OCI-LY1 (cell line): ENCODE measurements at regions not wholly inside any gene's neighbourhood (a gene's known extent, or its start where the extent isn't known, plus 50 kb on each side); places are given as distances from the start of the nearest gene placed in this dataset.
"Not testable (repeated sequence)": the region's sequence is repeated elsewhere in the genome, so short reads cannot be mapped to it uniquely, and the experiment has no call there.

Experiments used
- H2AFZ ChIP-seq: fragments of 200-600 bp; sonication (generic), shearing (Covaris generic); 2 replicates; pipeline ENCODE4 v1.6.0; 2014; ENCODE audit warnings: antibody characterized with exemption, mild to moderate bottlenecking, low read length
- H3F3A ChIP-seq: fragments of 200-600 bp; sonication (generic), shearing (Covaris generic); 2 replicates; pipeline ENCODE4 v1.6.0; 2014; ENCODE audit warnings: mild to moderate bottlenecking, antibody characterized with exemption, low read length, moderate library complexity; ENCODE audit not compliant: insufficient read depth
- H3K27ac ChIP-seq: fragments of 200-600 bp; sonication (generic); 2 replicates; pipeline ENCODE4 v1.5.1; 2014; ENCODE audit warnings: low read length, mixed run types, mild to moderate bottlenecking, low read depth; ENCODE audit not compliant: poor library complexity, severe bottlenecking
- H3K27me3 ChIP-seq: fragments of 200-600 bp; sonication (generic); 2 replicates; pipeline ENCODE4 v1.6.0; 2014; ENCODE audit warnings: antibody characterized with exemption, mild to moderate bottlenecking, low read length, moderate library complexity; ENCODE audit not compliant: insufficient read depth
- H3K36me3 ChIP-seq: fragments of 200-600 bp; sonication (generic); 2 replicates; pipeline ENCODE4 v1.6.1; 2014; ENCODE audit warnings: mild to moderate bottlenecking, antibody characterized with exemption, low read length, moderate library complexity, mixed read lengths; ENCODE audit not compliant: insufficient read depth
- H3K4me1 ChIP-seq: fragments of 200-600 bp; sonication (generic); 2 replicates; pipeline ENCODE4 v1.5.1; 2014; ENCODE audit warnings: mild to moderate bottlenecking, low read length, moderate library complexity; ENCODE audit not compliant: insufficient read depth, severe bottlenecking
- H3K4me2 ChIP-seq: fragments of 200-600 bp; sonication (generic), shearing (Covaris generic); 2 replicates; pipeline ENCODE4 v1.6.1; 2014; ENCODE audit warnings: low read length
- H3K4me3 ChIP-seq: fragments of 200-600 bp; sonication (generic); 2 replicates; pipeline ENCODE4 v1.5.1; 2014; ENCODE audit warnings: low read length, low read depth, mild to moderate bottlenecking, mixed read lengths; ENCODE audit not compliant: poor library complexity, severe bottlenecking
- H3K79me2 ChIP-seq: fragments of 200-600 bp; shearing (Covaris generic); 2 replicates; pipeline ENCODE4 v1.6.1; 2016; ENCODE audit warnings: mixed run types, low read length, mixed read lengths; ENCODE audit not compliant: insufficient read depth
- H3K9ac ChIP-seq: fragments of 200-600 bp; sonication (generic), shearing (Covaris generic); 2 replicates; pipeline ENCODE4 v1.6.1; 2014; ENCODE audit warnings: mild to moderate bottlenecking, low read length, mixed read lengths
- H3K9me2 ChIP-seq: fragments of 200-600 bp; sonication (generic), shearing (Covaris generic); 2 replicates; pipeline ENCODE4 v1.6.1; 2014; ENCODE audit warnings: low read depth, mild to moderate bottlenecking, low read length, mixed read lengths
- H3K9me3 ChIP-seq: fragments of 200-600 bp; shearing (Covaris generic); 2 replicates; pipeline ENCODE4 v1.6.1; 2014; ENCODE audit warnings: low read length, mixed read lengths
- H4K20me1 ChIP-seq: fragments of 200-600 bp; sonication (generic), shearing (Covaris generic); 2 replicates; pipeline ENCODE4 v1.6.0; 2016; ENCODE audit warnings: mild to moderate bottlenecking, low read length; ENCODE audit not compliant: insufficient read depth
- CTCF ChIP-seq: fragments of 200-600 bp; sonication (generic), shearing (Covaris generic); IDR thresholded peaks from 2 replicates; pipeline ENCODE4 v1.5.1; 2017; ENCODE audit warnings: mild to moderate bottlenecking, antibody characterized with exemption, low read length, moderate library complexity, mixed read lengths
- EZH2 ChIP-seq: fragments of 200-600 bp; sonication (generic), shearing (Covaris generic); IDR thresholded peaks from 2 replicates; pipeline ENCODE4 v1.8.0; 2017; ENCODE audit warnings: borderline replicate concordance, mixed run types, mild to moderate bottlenecking, antibody characterized with exemption, low read length, moderate library complexity, mixed read lengths

- Histone ChIP-seq H3K4me3 (no peak overlapping the region), H3K27me3 (no peaks in the 10 kb centered on the region), H3K9me3 (no peaks in the 10 kb centered on the region), H3K4me1 (no peaks in the 10 kb centered on the region), H3F3A (no peaks in the 10 kb centered on the region), H2AFZ (no peak overlapping the region), H3K9ac (no peak overlapping the region), H3K36me3 (no peaks in the 10 kb centered on the region), H3K27ac (no peak overlapping the region), H3K79me2 (no peaks in the 10 kb centered on the region), H4K20me1 (no peaks in the 10 kb centered on the region), H3K9me2 (no peaks in the 10 kb centered on the region), H3K4me2 (no peak overlapping the region)
- TF ChIP-seq EZH2, result no peak
- TF ChIP-seq CTCF, result no peak
Measured at GRCh38 chr20:25992146-25992545, 295.5 kb upstream of the ZNF337 start.

- Histone ChIP-seq H3K36me3 (no peaks in the 10 kb centered on the region), H3K9me2 (no peaks in the 10 kb centered on the region), H3K4me1 (no peaks in the 10 kb centered on the region), H3F3A (no peaks in the 10 kb centered on the region), H3K79me2 (no peaks in the 10 kb centered on the region), H3K4me3 (no peak overlapping the region), H3K27ac (no peak overlapping the region), H3K9me3 (no peaks in the 10 kb centered on the region), H3K9ac (no peak overlapping the region), H3K27me3 (no peaks in the 10 kb centered on the region), H4K20me1 (no peaks in the 10 kb centered on the region), H3K4me2 (no peak overlapping the region), H2AFZ (no peak overlapping the region)
- TF ChIP-seq EZH2 (no peak), CTCF (no peak)
Measured at GRCh38 chr20:25991756-25992130, 295.1 kb upstream of the ZNF337 start.

- H3K36me3 ChIP-seq, result no peaks in the 10 kb centered on the region
- H3K9me2 ChIP-seq, result no peaks in the 10 kb centered on the region
- no peaks in the 10 kb centered on the region for H4K20me1 ChIP-seq
- H3K9ac ChIP-seq, result no peak overlapping the region
- H3K4me3 ChIP-seq, result no peak overlapping the region
- no peak for TF ChIP-seq CTCF
- TF ChIP-seq EZH2, result no peak
- no peak overlapping the region for H3K27ac ChIP-seq
- no peaks in the 10 kb centered on the region for H3K9me3 ChIP-seq
- no peaks in the 10 kb centered on the region for H3K79me2 ChIP-seq
- H3F3A ChIP-seq, result no peaks in the 10 kb centered on the region
- no peaks in the 10 kb centered on the region for H3K4me1 ChIP-seq
- no peaks in the 10 kb centered on the region for H3K27me3 ChIP-seq
- H2AFZ ChIP-seq, result no peak overlapping the region
- H3K4me2 ChIP-seq, result no peak overlapping the region
Measured at GRCh38 chr20:25991051-25991755, 294.6 kb upstream of the ZNF337 start.

GRCh38 chr20:25989686-25990085 lies 293.0 kb upstream of the ZNF337 start:
- H3K9ac ChIP-seq, H3K79me2 ChIP-seq, H4K20me1 ChIP-seq, H3K27ac ChIP-seq, H3K9me2 ChIP-seq, H2AFZ ChIP-seq, H3K4me2 ChIP-seq, H3K4me1 ChIP-seq, H3K27me3 ChIP-seq, H3K9me3 ChIP-seq, H3F3A ChIP-seq, H3K4me3 ChIP-seq, H3K36me3 ChIP-seq: not testable (repeated sequence)
